GM21390 (cell line): ENCODE measurements at regions not wholly inside any gene's neighbourhood (a gene's known extent, or its start where the extent isn't known, plus 50 kb on each side); places are given as distances from the start of the nearest gene placed in this dataset.
"Not testable (repeated sequence)": the region's sequence is repeated elsewhere in the genome, so short reads cannot be mapped to it uniquely, and the experiment has no call there.

ENCODE experiments used
- ATAC-seq: cut with Tn5 transposase; IDR thresholded peaks from one replicate; pipeline ENCODE4 v1.9.1; 2021; ENCODE audit not compliant: unreplicated experiment

- no peak for ATAC-seq
Observed at GRCh38 chr6:112504621-112505020, 157.5 kb downstream of the RFPL4B start.

GRCh38 chr6:112511441-112511840, 164.3 kb downstream of the RFPL4B start:
- ATAC-seq = no peak

GRCh38 chr6:112513175-112513574, 166.0 kb downstream of the RFPL4B start:
- ATAC-seq = no peak

GRCh38 chr6:112522587-112522986, 175.5 kb downstream of the RFPL4B start:
- ATAC-seq = no peak

- ATAC-seq = no peak
Observed at GRCh38 chr6:112524071-112524470, 176.9 kb downstream of the RFPL4B start.

GRCh38 chr6:112525749-112526148, 178.6 kb downstream of the RFPL4B start:
- no peak for ATAC-seq

GRCh38 chr6:112526594-112526993, 179.5 kb downstream of the RFPL4B start:
- ATAC-seq = no peak

GRCh38 chr6:112528306-112528705, 181.2 kb downstream of the RFPL4B start:
- not testable (repeated sequence) for ATAC-seq

GRCh38 chr6:112535816-112536215, 188.7 kb downstream of the RFPL4B start:
- no peak for ATAC-seq

GRCh38 chr6:112539355-112539754, 192.2 kb downstream of the RFPL4B start:
- ATAC-seq = no peak

GRCh38 chr6:112541847-112542246, 194.7 kb downstream of the RFPL4B start:
- not testable (repeated sequence) for ATAC-seq

- ATAC-seq = not testable (repeated sequence)
Observed at GRCh38 chr6:112547321-112548085, 200.4 kb downstream of the RFPL4B start.

- ATAC-seq = no peak
Observed at GRCh38 chr6:112549749-112550148, 202.6 kb downstream of the RFPL4B start.

- ATAC-seq = no peak
Observed at GRCh38 chr6:112557435-112557834, 210.3 kb downstream of the RFPL4B start.

GRCh38 chr6:112557961-112558360, 210.8 kb downstream of the RFPL4B start:
- no peak for ATAC-seq

- no peak for ATAC-seq
Observed at GRCh38 chr6:112560651-112561050, 213.5 kb downstream of the RFPL4B start.

- no peak for ATAC-seq
Observed at GRCh38 chr6:112562301-112563231, 215.4 kb downstream of the RFPL4B start.

GRCh38 chr6:112563368-112563767, 216.2 kb downstream of the RFPL4B start:
- ATAC-seq = no peak

GRCh38 chr6:112568066-112568465, 220.9 kb downstream of the RFPL4B start:
- ATAC-seq = no peak

- no peak for ATAC-seq
Observed at GRCh38 chr6:112571488-112572270, 224.5 kb downstream of the RFPL4B start.

GRCh38 chr6:112574190-112574589, 227.1 kb downstream of the RFPL4B start:
- no peak for ATAC-seq
